WTC11 (cell line): ENCODE measurements at regions not wholly inside any gene's neighbourhood (a gene's known extent, or its start where the extent isn't known, plus 50 kb on each side); places are given as distances from the start of the nearest gene placed in this dataset.

Experiments
- ATF1 ChIP-seq: sonication (generic); formaldehyde crosslinking; IDR thresholded peaks from 2 replicates; pipeline ENCODE4 v1.8.1; 2023; ENCODE audit warnings: mild to moderate bottlenecking, moderate library complexity, missing genetic modification reagents
- ATF3 ChIP-seq: sonication (generic); formaldehyde crosslinking; conservative IDR thresholded peaks from 2 replicates; pipeline ENCODE4 v1.8.1; 2022; ENCODE audit warnings: mild to moderate bottlenecking, missing genetic modification reagents
- E2F4 ChIP-seq: sonication (generic); formaldehyde crosslinking; IDR thresholded peaks from 2 replicates; pipeline ENCODE4 v1.8.1; 2022; ENCODE audit warnings: low read depth, mild to moderate bottlenecking, moderate library complexity, missing genetic modification reagents, borderline replicate concordance
- ESRRA ChIP-seq: sonication (generic); formaldehyde crosslinking; IDR thresholded peaks from 2 replicates; pipeline ENCODE4 v1.8.1; 2022; ENCODE audit warnings: mild to moderate bottlenecking, missing genetic modification reagents, borderline replicate concordance
- FOXP4 ChIP-seq: sonication (generic); formaldehyde crosslinking; IDR thresholded peaks from 2 replicates; pipeline ENCODE4 v1.8.0; 2022; ENCODE audit warnings: mild to moderate bottlenecking, missing genetic modification reagents
- IRF2 ChIP-seq: sonication (generic); formaldehyde crosslinking; IDR thresholded peaks from 2 replicates; pipeline ENCODE4 v1.8.0; 2022; ENCODE audit warnings: low read depth, missing genetic modification reagents, borderline replicate concordance
- NFE2L1 ChIP-seq: sonication (generic); formaldehyde crosslinking; IDR thresholded peaks from 2 replicates; pipeline ENCODE4 v1.8.1; 2023; ENCODE audit warnings: missing genetic modification reagents
- NR1H2 ChIP-seq: sonication (generic); formaldehyde crosslinking; IDR thresholded peaks from 2 replicates; pipeline ENCODE4 v1.9.0; 2021; ENCODE audit warnings: mild to moderate bottlenecking, moderate library complexity, missing genetic modification reagents
- NR3C1 ChIP-seq: sonication (generic); formaldehyde crosslinking; conservative IDR thresholded peaks from 2 replicates; pipeline ENCODE4 v1.8.1; 2023; ENCODE audit warnings: low read depth, mild to moderate bottlenecking, missing genetic modification reagents
- SP1 ChIP-seq: sonication (generic); formaldehyde crosslinking; conservative IDR thresholded peaks from 2 replicates; pipeline ENCODE4 v1.8.1; 2022; ENCODE audit warnings: missing genetic modification reagents
- ZNF121 ChIP-seq: sonication (generic); formaldehyde crosslinking; IDR thresholded peaks from 2 replicates; pipeline ENCODE4 v1.8.0; 2023; ENCODE audit warnings: missing genetic modification reagents
- TF ChIP-seq, protein P1 (sequence below): fragments of 200-600 bp; IDR thresholded peaks from 2 replicates; pipeline ENCODE4 v1.8.0; 2022; ENCODE audit warnings: antibody characterized with exemption
- TF ChIP-seq, protein P2 (sequence below): sonication (generic); formaldehyde crosslinking; IDR thresholded peaks from 2 replicates; pipeline ENCODE4 v1.8.1; 2023; ENCODE audit warnings: mild to moderate bottlenecking, missing genetic modification reagents, moderate library complexity

DNA sequence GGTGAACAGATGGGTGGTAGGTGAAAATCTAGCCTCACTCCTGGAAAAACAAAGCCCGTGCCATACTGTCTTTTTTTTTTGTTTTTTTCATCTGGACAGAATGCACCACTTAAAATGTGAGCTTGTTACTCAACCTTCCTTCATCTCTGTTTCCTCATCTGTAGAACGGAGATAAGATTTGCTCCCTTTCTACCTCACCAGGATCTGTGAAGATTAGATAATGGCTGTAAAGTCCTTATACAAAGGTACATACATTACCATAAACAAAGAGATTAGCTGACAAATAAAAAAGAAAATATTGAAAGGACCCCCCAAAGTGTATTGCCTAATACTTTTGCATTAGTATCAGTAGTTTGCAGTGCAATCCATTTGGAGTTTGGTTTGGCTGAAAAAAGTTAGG is 75.4 kb upstream of the ZEB2 start:
- TF ChIP-seq, protein P1, sequence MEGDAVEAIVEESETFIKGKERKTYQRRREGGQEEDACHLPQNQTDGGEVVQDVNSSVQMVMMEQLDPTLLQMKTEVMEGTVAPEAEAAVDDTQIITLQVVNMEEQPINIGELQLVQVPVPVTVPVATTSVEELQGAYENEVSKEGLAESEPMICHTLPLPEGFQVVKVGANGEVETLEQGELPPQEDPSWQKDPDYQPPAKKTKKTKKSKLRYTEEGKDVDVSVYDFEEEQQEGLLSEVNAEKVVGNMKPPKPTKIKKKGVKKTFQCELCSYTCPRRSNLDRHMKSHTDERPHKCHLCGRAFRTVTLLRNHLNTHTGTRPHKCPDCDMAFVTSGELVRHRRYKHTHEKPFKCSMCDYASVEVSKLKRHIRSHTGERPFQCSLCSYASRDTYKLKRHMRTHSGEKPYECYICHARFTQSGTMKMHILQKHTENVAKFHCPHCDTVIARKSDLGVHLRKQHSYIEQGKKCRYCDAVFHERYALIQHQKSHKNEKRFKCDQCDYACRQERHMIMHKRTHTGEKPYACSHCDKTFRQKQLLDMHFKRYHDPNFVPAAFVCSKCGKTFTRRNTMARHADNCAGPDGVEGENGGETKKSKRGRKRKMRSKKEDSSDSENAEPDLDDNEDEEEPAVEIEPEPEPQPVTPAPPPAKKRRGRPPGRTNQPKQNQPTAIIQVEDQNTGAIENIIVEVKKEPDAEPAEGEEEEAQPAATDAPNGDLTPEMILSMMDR: no peak
- no peak for TF ChIP-seq IRF2 (CRISPR knock-in tag)
- TF ChIP-seq SP1 (CRISPR knock-in tag): no peak
- TF ChIP-seq NR1H2 (CRISPR knock-in tag): no peak
- no peak for TF ChIP-seq ATF1 (CRISPR knock-in tag)
- TF ChIP-seq ESRRA (CRISPR knock-in tag): no peak
- no peak for TF ChIP-seq E2F4 (CRISPR knock-in tag)
- TF ChIP-seq ZNF121 (CRISPR knock-in tag): no peak
- TF ChIP-seq, protein P2, sequence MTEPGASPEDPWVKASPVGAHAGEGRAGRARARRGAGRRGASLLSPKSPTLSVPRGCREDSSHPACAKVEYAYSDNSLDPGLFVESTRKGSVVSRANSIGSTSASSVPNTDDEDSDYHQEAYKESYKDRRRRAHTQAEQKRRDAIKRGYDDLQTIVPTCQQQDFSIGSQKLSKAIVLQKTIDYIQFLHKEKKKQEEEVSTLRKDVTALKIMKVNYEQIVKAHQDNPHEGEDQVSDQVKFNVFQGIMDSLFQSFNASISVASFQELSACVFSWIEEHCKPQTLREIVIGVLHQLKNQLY (CRISPR knock-in tag): no peak
- no peak for TF ChIP-seq NFE2L1 (CRISPR knock-in tag)
- no peak for TF ChIP-seq ATF3 (CRISPR knock-in tag)
- TF ChIP-seq NR3C1: no peak
- no peak for TF ChIP-seq FOXP4
